Choroid plexus epithelial cell (primary cell): ENCODE measurements at regions not wholly inside any gene's neighbourhood (a gene's known extent, or its start where the extent isn't known, plus 50 kb on each side); places are given as distances from the start of the nearest gene placed in this dataset.

Experiments used
- DNase-seq: peaks from one replicate; pipeline ENCODE4 v3.0.0-alpha.2; 2010; ENCODE audit warnings: low read depth
- H3K4me3 ChIP-seq: 2 replicates; pipeline ENCODE4 v1.5.1; 2011; ENCODE audit warnings: low read depth, mild to moderate bottlenecking, control low read depth, low read length, moderate library complexity
- TF ChIP-seq, protein P1 (sequence below): conservative IDR thresholded peaks from 2 replicates; pipeline ENCODE4 v1.5.1; 2011; ENCODE audit warnings: low read depth, mild to moderate bottlenecking, control low read depth, inconsistent platforms, low read length, moderate library complexity

GRCh38 chr13:78768950-78769349 is 110.0 kb upstream of the OBI1 start:
- H3K4me3 ChIP-seq: no peak overlapping the region
- no peak for DNase-seq
- TF ChIP-seq, protein P1, sequence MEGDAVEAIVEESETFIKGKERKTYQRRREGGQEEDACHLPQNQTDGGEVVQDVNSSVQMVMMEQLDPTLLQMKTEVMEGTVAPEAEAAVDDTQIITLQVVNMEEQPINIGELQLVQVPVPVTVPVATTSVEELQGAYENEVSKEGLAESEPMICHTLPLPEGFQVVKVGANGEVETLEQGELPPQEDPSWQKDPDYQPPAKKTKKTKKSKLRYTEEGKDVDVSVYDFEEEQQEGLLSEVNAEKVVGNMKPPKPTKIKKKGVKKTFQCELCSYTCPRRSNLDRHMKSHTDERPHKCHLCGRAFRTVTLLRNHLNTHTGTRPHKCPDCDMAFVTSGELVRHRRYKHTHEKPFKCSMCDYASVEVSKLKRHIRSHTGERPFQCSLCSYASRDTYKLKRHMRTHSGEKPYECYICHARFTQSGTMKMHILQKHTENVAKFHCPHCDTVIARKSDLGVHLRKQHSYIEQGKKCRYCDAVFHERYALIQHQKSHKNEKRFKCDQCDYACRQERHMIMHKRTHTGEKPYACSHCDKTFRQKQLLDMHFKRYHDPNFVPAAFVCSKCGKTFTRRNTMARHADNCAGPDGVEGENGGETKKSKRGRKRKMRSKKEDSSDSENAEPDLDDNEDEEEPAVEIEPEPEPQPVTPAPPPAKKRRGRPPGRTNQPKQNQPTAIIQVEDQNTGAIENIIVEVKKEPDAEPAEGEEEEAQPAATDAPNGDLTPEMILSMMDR: no peak

GRCh38 chr13:78764665-78765064 is 105.7 kb upstream of the OBI1 start:
- TF ChIP-seq, protein P1: no peak
- DNase-seq: no peak
- H3K4me3 ChIP-seq: no peak overlapping the region

- no peak for DNase-seq
- H3K4me3 ChIP-seq: no peak overlapping the region
- TF ChIP-seq, protein P1: no peak
Measured at GRCh38 chr13:78762825-78763224, 103.9 kb upstream of the OBI1 start.

- H3K4me3 ChIP-seq: no peak overlapping the region
- TF ChIP-seq, protein P1: no peak
- DNase-seq: no peak
Measured at GRCh38 chr13:78759704-78760103, 100.7 kb upstream of the OBI1 start.

- no peak for DNase-seq
- TF ChIP-seq, protein P1: no peak
- H3K4me3 ChIP-seq: no peak overlapping the region
Measured at GRCh38 chr13:78758549-78758948, 99.6 kb upstream of the OBI1 start.

- no peak overlapping the region for H3K4me3 ChIP-seq
- no peak for DNase-seq
- TF ChIP-seq, protein P1: no peak
Measured at GRCh38 chr13:78753435-78753834, 94.5 kb upstream of the OBI1 start.

- TF ChIP-seq, protein P1: no peak
- DNase-seq: no peak
- H3K4me3 ChIP-seq: no peak overlapping the region
Measured at GRCh38 chr13:78750735-78751134, 91.8 kb upstream of the OBI1 start.
